VCaP (cell line): ENCODE measurements at regions not wholly inside any gene's neighbourhood (a gene's known extent, or its start where the extent isn't known, plus 50 kb on each side); places are given as distances from the start of the nearest gene placed in this dataset.

Experiments used
- H3K27ac ChIP-seq: fragments of 450-650 bp; 2 replicates; pipeline ENCODE4 v1.5.1; 2017
- TF ChIP-seq, protein P1 (sequence below): fragments of 450-650 bp; conservative IDR thresholded peaks from 2 replicates; pipeline ENCODE4 v1.5.1; 2017; ENCODE audit warnings: mild to moderate bottlenecking, moderate library complexity

DNA sequence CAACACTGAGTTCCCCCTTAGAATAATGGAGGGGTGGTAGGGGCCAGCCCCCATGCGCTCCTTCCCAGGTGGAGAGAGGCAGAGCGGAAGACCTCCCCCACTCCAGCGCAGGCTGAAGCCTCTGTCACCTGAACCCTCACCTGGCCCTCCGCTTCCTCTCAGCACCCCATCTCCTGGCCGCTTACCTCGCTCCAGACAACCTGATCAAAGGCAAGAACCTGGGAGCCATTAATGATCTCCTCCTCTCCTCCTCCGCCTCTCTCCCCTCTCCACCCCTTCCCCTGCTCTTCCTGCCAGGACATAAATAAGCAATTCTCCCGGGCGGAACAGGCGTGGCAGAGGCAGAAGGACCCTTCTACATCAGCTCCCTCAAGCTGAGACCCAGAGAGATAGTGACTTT, 110.2 kb upstream of the LHX1 start:
- no peak overlapping the region for H3K27ac ChIP-seq
- TF ChIP-seq, protein P1, sequence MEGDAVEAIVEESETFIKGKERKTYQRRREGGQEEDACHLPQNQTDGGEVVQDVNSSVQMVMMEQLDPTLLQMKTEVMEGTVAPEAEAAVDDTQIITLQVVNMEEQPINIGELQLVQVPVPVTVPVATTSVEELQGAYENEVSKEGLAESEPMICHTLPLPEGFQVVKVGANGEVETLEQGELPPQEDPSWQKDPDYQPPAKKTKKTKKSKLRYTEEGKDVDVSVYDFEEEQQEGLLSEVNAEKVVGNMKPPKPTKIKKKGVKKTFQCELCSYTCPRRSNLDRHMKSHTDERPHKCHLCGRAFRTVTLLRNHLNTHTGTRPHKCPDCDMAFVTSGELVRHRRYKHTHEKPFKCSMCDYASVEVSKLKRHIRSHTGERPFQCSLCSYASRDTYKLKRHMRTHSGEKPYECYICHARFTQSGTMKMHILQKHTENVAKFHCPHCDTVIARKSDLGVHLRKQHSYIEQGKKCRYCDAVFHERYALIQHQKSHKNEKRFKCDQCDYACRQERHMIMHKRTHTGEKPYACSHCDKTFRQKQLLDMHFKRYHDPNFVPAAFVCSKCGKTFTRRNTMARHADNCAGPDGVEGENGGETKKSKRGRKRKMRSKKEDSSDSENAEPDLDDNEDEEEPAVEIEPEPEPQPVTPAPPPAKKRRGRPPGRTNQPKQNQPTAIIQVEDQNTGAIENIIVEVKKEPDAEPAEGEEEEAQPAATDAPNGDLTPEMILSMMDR, result no peak

DNA sequence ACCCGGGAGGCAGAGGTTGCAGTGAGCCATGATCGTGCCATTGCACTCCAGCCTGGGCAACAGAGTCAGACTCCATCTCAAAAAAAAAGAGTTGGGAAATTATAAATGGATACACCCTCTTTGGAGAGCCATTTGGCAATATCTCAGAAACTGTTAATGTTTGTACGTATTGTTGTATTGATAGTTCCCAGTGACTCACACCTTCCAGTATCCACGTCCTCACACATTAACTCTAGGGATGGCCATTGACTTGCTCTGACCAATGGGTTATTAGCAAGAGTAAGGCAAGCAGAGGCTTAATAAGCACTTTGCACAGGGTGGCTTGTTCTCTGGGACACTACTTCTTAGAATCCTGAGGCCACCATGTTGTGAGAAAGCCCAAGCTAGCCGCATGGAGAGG, 107.6 kb upstream of the LHX1 start:
- H3K27ac ChIP-seq, result no peak overlapping the region
- TF ChIP-seq, protein P1, result no peak

GRCh38 chr17:36833279-36833678, 104.0 kb upstream of the LHX1 start:
- no peak overlapping the region for H3K27ac ChIP-seq
- TF ChIP-seq, protein P1, result no peak

GRCh38 chr17:36835036-36835435, 102.2 kb upstream of the LHX1 start:
- H3K27ac ChIP-seq, result no peak overlapping the region
- TF ChIP-seq, protein P1, result no peak

DNA sequence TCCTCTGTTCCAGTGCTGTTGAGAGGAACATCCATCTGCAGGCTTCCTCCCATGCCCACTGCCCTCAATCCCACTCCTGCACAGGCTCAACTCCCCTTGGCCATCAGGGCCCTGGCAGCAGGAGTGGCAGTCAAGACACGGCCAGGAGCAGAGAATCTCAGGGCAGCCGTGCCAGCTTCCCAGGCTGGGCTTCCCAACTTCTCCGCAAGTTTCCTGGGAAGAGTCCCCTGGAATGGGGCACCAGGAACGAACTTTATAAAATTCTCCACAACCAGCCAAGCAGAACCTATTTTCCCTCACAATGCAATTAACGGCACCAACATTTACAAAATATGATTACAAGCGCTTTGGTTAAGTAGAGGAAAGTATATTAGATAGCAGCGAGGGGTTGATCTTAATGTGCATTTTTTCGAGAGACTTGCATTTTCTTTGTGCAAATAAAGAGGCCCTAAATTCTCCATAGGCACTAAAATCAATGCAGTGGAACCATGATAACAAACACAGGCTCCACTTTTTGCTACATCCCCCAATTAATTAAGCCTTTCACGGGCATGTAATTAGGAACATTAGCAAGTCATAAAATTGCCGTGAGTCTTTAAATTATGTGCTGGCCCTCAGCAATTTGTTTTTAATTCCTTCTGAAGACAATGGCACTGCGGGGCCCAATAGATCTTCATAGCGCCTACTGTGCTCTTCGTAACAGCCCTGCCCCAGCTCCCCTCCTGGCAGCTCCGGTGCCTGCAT, 99.9 kb upstream of the LHX1 start:
- TF ChIP-seq, protein P1, result no peak
- no peak overlapping the region for H3K27ac ChIP-seq

GRCh38 chr17:36837939-36838272, 99.4 kb upstream of the LHX1 start:
- TF ChIP-seq, protein P1, result no peak

GRCh38 chr17:36839256-36839655, 98.0 kb upstream of the LHX1 start:
- TF ChIP-seq, protein P1, result no peak

More at GRCh38 chr17:36837939-36838272, 99.4 kb upstream of the LHX1 start:
- H3K27ac ChIP-seq, result no peak overlapping the region

More at GRCh38 chr17:36839256-36839655, 98.0 kb upstream of the LHX1 start:
- no peak overlapping the region for H3K27ac ChIP-seq
